HG03139 (cell line): ENCODE measurements at regions not wholly inside any gene's neighbourhood (a gene's known extent, or its start where the extent isn't known, plus 50 kb on each side); places are given as distances from the start of the nearest gene placed in this dataset.

Experiments used
- ATAC-seq: cut with Tn5 transposase; IDR thresholded peaks from one replicate; pipeline ENCODE4 v1.9.1; 2021; ENCODE audit not compliant: unreplicated experiment

GRCh38 chr7:33841031-33841430 lies 64.3 kb upstream of the BMPER start:
- ATAC-seq = no peak

- ATAC-seq = no peak
Observed at GRCh38 chr7:33841705-33842129, 63.6 kb upstream of the BMPER start.

GRCh38 chr7:33842150-33842549 lies 63.2 kb upstream of the BMPER start:
- ATAC-seq = no peak

- ATAC-seq = no peak
Observed at GRCh38 chr7:33845991-33846509, 59.3 kb upstream of the BMPER start.

- no peak for ATAC-seq
Observed at GRCh38 chr7:33849004-33849403, 56.3 kb upstream of the BMPER start.

- ATAC-seq = no peak
Observed at GRCh38 chr7:33849971-33850559, 55.3 kb upstream of the BMPER start.

- no peak for ATAC-seq
Observed at GRCh38 chr7:33850768-33851167, 54.6 kb upstream of the BMPER start.

GRCh38 chr7:33852838-33853237 lies 52.5 kb upstream of the BMPER start:
- no peak for ATAC-seq

GRCh38 chr7:33853361-33854062 lies 51.8 kb upstream of the BMPER start:
- no peak for ATAC-seq

- ATAC-seq = no peak
Observed at GRCh38 chr7:33854178-33854577, 51.2 kb upstream of the BMPER start.

- ATAC-seq = no peak
Observed at GRCh38 chr7:33854801-33855350, 50.5 kb upstream of the BMPER start.
